ENCODE measurements at regions not wholly inside any gene's neighbourhood (a gene's known extent, or its start where the extent isn't known, plus 50 kb on each side); places are given as distances from the start of the nearest gene placed in this dataset.

DNA sequence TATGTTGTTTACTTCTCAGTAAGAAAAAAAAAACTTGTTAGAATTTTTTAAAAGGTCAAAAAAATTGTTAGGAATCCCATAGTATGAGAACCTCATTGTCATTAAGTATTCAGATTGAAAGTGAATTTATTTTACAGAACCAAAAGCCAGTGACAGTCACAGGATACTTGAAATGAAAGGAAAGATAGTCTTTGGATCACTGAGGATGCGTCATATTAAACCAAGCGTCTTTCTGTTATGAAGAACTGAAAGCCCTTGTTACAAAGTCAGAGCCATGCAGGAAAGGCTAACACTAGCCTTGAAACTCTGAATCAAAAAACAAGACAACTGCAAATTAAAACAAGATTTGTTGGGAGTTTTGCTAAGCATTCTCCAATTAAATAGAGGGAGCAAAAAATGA, 1348.0 kb upstream of the SLC10A2 start:
- Histone ChIP-seq H3K36me3 (no peaks in the 10 kb centered on the region), H3K9me3 (ENCODE audit: low read depth) (no peaks in the 10 kb centered on the region)
- DNase-seq (ENCODE audit: low read depth in 1 of 2, low spot score in 1 of 2), result no peak

DNA sequence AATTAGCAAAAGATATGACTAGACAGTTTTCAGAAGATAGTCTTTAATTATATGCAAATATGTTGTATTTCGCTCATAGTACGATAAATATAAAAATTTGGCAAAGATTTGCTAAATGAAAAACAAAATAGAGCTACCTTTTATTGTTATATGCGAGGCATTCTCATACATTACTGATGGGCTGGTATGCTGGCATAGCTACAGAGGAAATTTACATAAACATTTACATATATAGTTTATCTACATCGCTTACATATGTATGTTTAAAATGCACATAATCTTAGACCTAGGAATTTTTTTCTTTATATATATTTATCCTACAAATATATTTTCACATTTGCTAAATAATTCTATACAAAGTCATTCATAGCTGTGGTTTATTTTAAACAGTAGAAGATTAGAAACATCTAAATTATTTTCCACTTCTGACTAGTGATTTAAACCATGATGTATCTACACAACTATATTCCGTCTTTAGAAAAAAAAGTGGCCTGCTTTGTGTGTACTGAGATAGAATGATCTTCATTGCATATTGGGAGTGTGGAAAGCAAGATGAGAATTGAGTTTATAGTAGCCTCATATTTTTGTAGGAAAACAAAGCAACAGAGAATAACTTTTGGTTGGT, 1345.0 kb upstream of the SLC10A2 start:
- TF ChIP-seq, protein P1, sequence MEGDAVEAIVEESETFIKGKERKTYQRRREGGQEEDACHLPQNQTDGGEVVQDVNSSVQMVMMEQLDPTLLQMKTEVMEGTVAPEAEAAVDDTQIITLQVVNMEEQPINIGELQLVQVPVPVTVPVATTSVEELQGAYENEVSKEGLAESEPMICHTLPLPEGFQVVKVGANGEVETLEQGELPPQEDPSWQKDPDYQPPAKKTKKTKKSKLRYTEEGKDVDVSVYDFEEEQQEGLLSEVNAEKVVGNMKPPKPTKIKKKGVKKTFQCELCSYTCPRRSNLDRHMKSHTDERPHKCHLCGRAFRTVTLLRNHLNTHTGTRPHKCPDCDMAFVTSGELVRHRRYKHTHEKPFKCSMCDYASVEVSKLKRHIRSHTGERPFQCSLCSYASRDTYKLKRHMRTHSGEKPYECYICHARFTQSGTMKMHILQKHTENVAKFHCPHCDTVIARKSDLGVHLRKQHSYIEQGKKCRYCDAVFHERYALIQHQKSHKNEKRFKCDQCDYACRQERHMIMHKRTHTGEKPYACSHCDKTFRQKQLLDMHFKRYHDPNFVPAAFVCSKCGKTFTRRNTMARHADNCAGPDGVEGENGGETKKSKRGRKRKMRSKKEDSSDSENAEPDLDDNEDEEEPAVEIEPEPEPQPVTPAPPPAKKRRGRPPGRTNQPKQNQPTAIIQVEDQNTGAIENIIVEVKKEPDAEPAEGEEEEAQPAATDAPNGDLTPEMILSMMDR (IDR thresholded peaks at IDR 0.05; ENCODE audit: low read depth, low read length), result no peak
- H3K9me3 ChIP-seq (ENCODE audit: low read depth), result no peaks in the 10 kb centered on the region
- no peak overlapping the region for H3K4me3 ChIP-seq
- H3K27ac ChIP-seq, result no peak overlapping the region
- H3K36me3 ChIP-seq, result no peaks in the 10 kb centered on the region
- DNase-seq (ENCODE audit: low read depth in 1 of 2, low spot score in 1 of 2), result no peak
- no peaks in the 10 kb centered on the region for H3K27me3 ChIP-seq
- peaks cover 5% of the 10 kb centered on the region for H3K4me1 ChIP-seq (ENCODE audit: low read depth)

More for the DNA sequence above, 1348.0 kb upstream of the SLC10A2 start:
- H3K4me3 ChIP-seq, result no peak overlapping the region
- H3K27ac ChIP-seq, result no peak overlapping the region
- TF ChIP-seq, protein P1 (IDR thresholded peaks at IDR 0.05; ENCODE audit: low read depth, low read length), result no peak
- peaks cover 5% of the 10 kb centered on the region for H3K4me1 ChIP-seq (ENCODE audit: low read depth)
- no peaks in the 10 kb centered on the region for H3K27me3 ChIP-seq

DNA sequence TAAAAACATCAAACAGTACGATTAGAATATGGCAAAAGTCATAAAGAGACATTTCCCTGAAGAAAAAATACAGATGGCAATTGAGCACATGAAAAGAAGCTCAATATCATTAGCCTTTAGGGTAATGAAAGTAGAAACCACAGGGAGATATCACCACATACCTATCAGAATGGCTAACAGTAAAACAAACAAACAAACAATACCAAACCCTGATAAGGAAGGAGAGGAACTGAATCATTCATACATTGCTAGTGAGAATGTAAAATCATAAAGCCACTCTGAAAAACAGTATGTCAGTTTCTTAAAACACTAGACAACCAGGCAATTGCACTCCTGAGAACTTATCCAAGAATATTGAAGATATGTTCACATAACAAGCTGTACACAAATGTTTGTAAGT, 1342.5 kb upstream of the SLC10A2 start:
- TF ChIP-seq, protein P1 (IDR thresholded peaks at IDR 0.05; ENCODE audit: low read depth, low read length), result no peak
- Histone ChIP-seq H3K9me3 (ENCODE audit: low read depth) (no peaks in the 10 kb centered on the region), H3K4me1 (ENCODE audit: low read depth) (peaks cover 5% of the 10 kb centered on the region), H3K27ac (no peak overlapping the region), H3K27me3 (no peaks in the 10 kb centered on the region), H3K36me3 (no peaks in the 10 kb centered on the region), H3K4me3 (no peak overlapping the region)
- peak in 1 of 2 donors; percentile 2 for DNase-seq (ENCODE audit: low read depth in 1 of 2, low spot score in 1 of 2)

DNA sequence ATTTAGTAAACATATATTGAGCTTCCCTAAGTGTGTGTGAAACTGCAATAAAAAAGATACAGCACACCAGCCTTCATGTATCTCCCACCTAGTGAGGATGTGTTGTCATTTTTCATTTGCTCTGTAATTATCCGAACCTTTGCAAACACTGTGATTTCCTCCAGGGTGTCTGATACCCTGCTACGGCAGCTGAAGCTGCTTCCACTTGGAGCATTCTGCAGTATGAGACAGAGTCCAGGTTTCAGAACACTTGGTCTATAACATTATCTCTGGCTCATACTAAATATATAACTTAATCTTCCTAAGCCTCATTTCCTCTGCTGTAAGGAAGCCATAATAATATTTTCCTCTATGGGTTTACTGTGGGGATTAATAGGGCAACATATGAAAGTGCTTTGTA, 1338.1 kb upstream of the SLC10A2 start:
- Histone ChIP-seq H3K27ac (no peak overlapping the region), H3K4me3 (no peak overlapping the region), H3K9me3 (ENCODE audit: low read depth) (no peaks in the 10 kb centered on the region), H3K27me3 (no peaks in the 10 kb centered on the region), H3K4me1 (ENCODE audit: low read depth) (no peaks in the 10 kb centered on the region), H3K36me3 (no peaks in the 10 kb centered on the region)
- TF ChIP-seq, protein P1 (IDR thresholded peaks at IDR 0.05; ENCODE audit: low read depth, low read length), result no peak
- no peak for DNase-seq (ENCODE audit: low read depth in 1 of 2, low spot score in 1 of 2)

DNA sequence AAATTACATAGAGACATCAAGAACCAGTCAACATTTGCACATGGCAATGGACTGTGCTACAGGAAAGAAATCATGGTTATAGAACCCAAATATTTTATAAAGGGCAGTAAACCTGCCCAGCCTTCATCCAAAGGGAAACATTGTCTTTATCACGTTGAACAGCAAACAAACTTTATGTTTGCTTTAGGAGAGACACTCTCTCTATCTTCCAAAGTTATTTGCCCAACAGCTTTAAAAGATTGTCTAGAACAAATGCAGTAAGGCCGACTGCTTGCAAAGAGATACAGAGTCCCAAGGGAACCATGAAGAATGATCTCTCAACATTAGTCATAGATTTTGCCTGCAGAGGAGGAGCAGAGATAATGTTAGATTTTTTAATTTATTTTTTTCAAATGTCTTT, 1323.5 kb upstream of the SLC10A2 start:
- no peak overlapping the region for H3K4me3 ChIP-seq
- TF ChIP-seq, protein P1 (IDR thresholded peaks at IDR 0.05; ENCODE audit: low read depth, low read length), result no peak
- DNase-seq (ENCODE audit: low read depth in 1 of 2, low spot score in 1 of 2), result peak in 1 of 2 donors; percentile 67
- H3K27ac ChIP-seq, result no peak overlapping the region
- no peaks in the 10 kb centered on the region for H3K36me3 ChIP-seq
- H3K4me1 ChIP-seq (ENCODE audit: low read depth), result no peaks in the 10 kb centered on the region
- H3K9me3 ChIP-seq (ENCODE audit: low read depth), result no peaks in the 10 kb centered on the region
- no peaks in the 10 kb centered on the region for H3K27me3 ChIP-seq

Measured in cardiac muscle cell (in vitro differentiated cells and primary cell).